ENCODE measurements at regions not wholly inside any gene's neighbourhood (a gene's known extent, or its start where the extent isn't known, plus 50 kb on each side); places are given as distances from the start of the nearest gene placed in this dataset.

DNA sequence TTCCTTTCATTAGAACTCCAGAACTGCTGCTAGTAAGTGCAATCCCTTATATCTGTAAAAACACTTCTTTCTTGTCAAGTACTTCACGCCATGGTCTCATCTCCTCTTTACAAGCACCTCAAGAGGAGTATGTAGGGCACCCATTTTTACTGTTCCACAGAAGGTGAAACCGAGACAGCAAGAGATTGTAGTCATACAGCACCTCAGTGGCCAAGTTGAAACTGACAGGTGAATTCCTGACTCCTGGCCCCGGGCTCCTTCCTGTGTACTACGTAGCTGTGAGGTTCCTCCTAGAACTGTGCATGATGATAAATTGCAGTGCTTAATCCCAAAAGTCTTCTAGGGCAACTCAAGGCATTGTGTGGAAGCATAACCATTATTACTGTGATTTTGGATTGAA lies 131.5 kb upstream of the MEIS1 start:
- Histone ChIP-seq H3K4me3 (replicated peaks; ENCODE audit: insufficient read depth, low read length) (no peak overlapping the region), H3K27me3 (ENCODE audit: insufficient read depth, poor library complexity, severe bottlenecking) (no peaks in the 10 kb centered on the region), H3K27ac (replicated peaks) (no peak overlapping the region)
- TF ChIP-seq POLR2AphosphoS5 (IDR thresholded peaks at IDR 0.05; ENCODE audit: low read depth) = no peak
- TF ChIP-seq SPI1 (IDR thresholded peaks at IDR 0.05; ENCODE audit: borderline replicate concordance, low read depth) = no peak
- no peak for TF ChIP-seq CTCF (IDR thresholded peaks at IDR 0.05; ENCODE audit: insufficient read depth, low read length)
- no peak for TF ChIP-seq GABPA (IDR thresholded peaks at IDR 0.05; ENCODE audit: low read depth)
- no peak for TF ChIP-seq REST (IDR thresholded peaks at IDR 0.05; ENCODE audit: insufficient replicate concordance, low read depth)
- no peak for DNase-seq (ENCODE audit: low read depth in 1 of 2, low spot score in 1 of 2)

- H3K27me3 ChIP-seq (ENCODE audit: insufficient read depth, poor library complexity, severe bottlenecking) = no peaks in the 10 kb centered on the region
- no peak for TF ChIP-seq GABPA (IDR thresholded peaks at IDR 0.05; ENCODE audit: low read depth)
- TF ChIP-seq REST (IDR thresholded peaks at IDR 0.05; ENCODE audit: insufficient replicate concordance, low read depth) = no peak
- no peak for TF ChIP-seq CTCF (IDR thresholded peaks at IDR 0.05; ENCODE audit: insufficient read depth, low read length)
- no peak for TF ChIP-seq SPI1 (IDR thresholded peaks at IDR 0.05; ENCODE audit: borderline replicate concordance, low read depth)
- TF ChIP-seq POLR2AphosphoS5 (IDR thresholded peaks at IDR 0.05; ENCODE audit: low read depth) = no peak
- H3K27ac ChIP-seq (replicated peaks) = no peak overlapping the region
- H3K4me3 ChIP-seq (replicated peaks; ENCODE audit: insufficient read depth, low read length) = no peak overlapping the region
- DNase-seq (ENCODE audit: low read depth in 1 of 2, low spot score in 1 of 2) = no peak
Observed at GRCh38 chr2:66301767-66302140, 133.2 kb upstream of the MEIS1 start.

DNA sequence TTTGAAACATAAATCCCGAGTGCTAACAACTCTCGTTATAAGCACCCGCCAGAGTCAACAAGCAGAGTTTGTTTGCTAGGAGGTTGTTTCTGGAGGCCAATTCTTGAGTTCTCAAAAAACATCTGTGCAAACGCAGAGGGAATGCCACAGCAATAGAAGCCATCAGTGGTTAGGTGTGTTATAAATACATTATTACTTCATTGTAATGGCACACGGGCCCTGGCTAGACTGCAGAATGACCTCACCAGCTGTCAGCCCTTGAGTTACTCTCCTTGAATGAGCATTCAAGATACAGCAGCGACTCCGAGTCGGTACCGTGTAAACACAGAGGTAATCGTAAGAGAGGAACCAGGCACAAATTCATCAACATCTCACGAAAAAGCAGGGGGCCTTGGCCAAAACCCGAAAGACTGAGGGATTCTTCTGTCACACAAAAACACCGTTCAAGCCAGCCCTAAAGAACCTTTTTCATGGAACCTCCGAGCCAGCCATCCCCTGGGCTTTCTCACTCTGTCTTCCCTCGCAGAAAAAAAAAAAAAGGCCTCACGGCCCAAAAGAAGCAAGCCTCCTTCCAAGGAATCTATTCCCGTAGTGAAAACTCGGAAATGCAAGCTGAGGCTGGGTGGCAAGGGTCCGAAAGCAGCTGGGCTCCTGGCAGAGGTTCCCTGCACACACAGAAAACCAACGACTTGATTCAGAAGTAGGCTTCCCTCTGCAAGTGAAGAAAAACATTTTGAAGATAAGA lies 133.7 kb upstream of the MEIS1 start:
- no peak for TF ChIP-seq CTCF (IDR thresholded peaks at IDR 0.05; ENCODE audit: insufficient read depth, low read length)
- no peak for TF ChIP-seq GABPA (IDR thresholded peaks at IDR 0.05; ENCODE audit: low read depth)
- no peak for TF ChIP-seq POLR2AphosphoS5 (IDR thresholded peaks at IDR 0.05; ENCODE audit: low read depth)
- no peak for TF ChIP-seq SPI1 (IDR thresholded peaks at IDR 0.05; ENCODE audit: borderline replicate concordance, low read depth)
- no peak for DNase-seq (ENCODE audit: low read depth in 1 of 2, low spot score in 1 of 2)
- H3K27ac ChIP-seq (replicated peaks) = no peak overlapping the region
- no peak overlapping the region for H3K4me3 ChIP-seq (replicated peaks; ENCODE audit: insufficient read depth, low read length)
- no peaks in the 10 kb centered on the region for H3K27me3 ChIP-seq (ENCODE audit: insufficient read depth, poor library complexity, severe bottlenecking)

- H3K27me3 ChIP-seq (ENCODE audit: insufficient read depth, poor library complexity, severe bottlenecking) = no peaks in the 10 kb centered on the region
Observed at GRCh38 chr2:66283787-66284186, 151.1 kb upstream of the MEIS1 start.

More at GRCh38 chr2:66283787-66284186, 151.1 kb upstream of the MEIS1 start:
- no peak for DNase-seq (ENCODE audit: low read depth in 1 of 2, low spot score in 1 of 2)
- H3K4me3 ChIP-seq (replicated peaks; ENCODE audit: insufficient read depth, low read length) = no peak overlapping the region
- H3K27ac ChIP-seq (replicated peaks) = no peak overlapping the region
- TF ChIP-seq CTCF (IDR thresholded peaks at IDR 0.05; ENCODE audit: insufficient read depth, low read length) = no peak
- TF ChIP-seq POLR2AphosphoS5 (IDR thresholded peaks at IDR 0.05; ENCODE audit: low read depth) = no peak
- TF ChIP-seq GABPA (IDR thresholded peaks at IDR 0.05; ENCODE audit: low read depth) = no peak
- no peak for TF ChIP-seq REST (IDR thresholded peaks at IDR 0.05; ENCODE audit: insufficient replicate concordance, low read depth)
- TF ChIP-seq SPI1 (IDR thresholded peaks at IDR 0.05; ENCODE audit: borderline replicate concordance, low read depth) = no peak

All from HL-60 (cell line).